GM23338 (cell line): ENCODE measurements at regions not wholly inside any gene's neighbourhood (a gene's known extent, or its start where the extent isn't known, plus 50 kb on each side); places are given as distances from the start of the nearest gene placed in this dataset.

ENCODE experiments used
- CREB1 ChIP-seq: fragments of 250-450 bp; sonication (Bioruptor Pico); IDR thresholded peaks from 2 replicates; pipeline ENCODE4 v1.5.0; 2020; ENCODE audit warnings: low read depth, mild to moderate bottlenecking, moderate library complexity
- EZH2 ChIP-seq: fragments of 200-600 bp; sonication (generic); IDR thresholded peaks from one replicate; pipeline ENCODE4 v1.8.0; 2017; ENCODE audit warnings: antibody characterized with exemption, mild to moderate bottlenecking, low read depth; ENCODE audit not compliant: unreplicated experiment
- EZH2phosphoT487 ChIP-seq: fragments of 200-600 bp; sonication (generic); IDR thresholded peaks from one replicate; pipeline ENCODE4 v1.8.1; 2018; ENCODE audit warnings: antibody characterized with exemption; ENCODE audit not compliant: unreplicated experiment
- JUNB ChIP-seq: IDR thresholded peaks from one replicate; pipeline ENCODE4 v1.6.1; 2016; ENCODE audit warnings: antibody characterized with exemption; ENCODE audit not compliant: unreplicated experiment
- NANOG ChIP-seq: IDR thresholded peaks from 2 replicates; pipeline ENCODE4 v1.6.1; 2016; ENCODE audit warnings: antibody characterized with exemption, borderline replicate concordance
- POLR2AphosphoS5 ChIP-seq: IDR thresholded peaks from 2 replicates; pipeline ENCODE4 v1.6.1; 2016; ENCODE audit warnings: antibody characterized with exemption, low read depth
- STAT1 ChIP-seq: IDR thresholded peaks from one replicate; pipeline ENCODE4 v1.6.1; 2016; ENCODE audit warnings: antibody characterized with exemption; ENCODE audit not compliant: unreplicated experiment
- ZNF114 ChIP-seq: fragments of 250-450 bp; sonication (Bioruptor Pico); IDR thresholded peaks from 2 replicates; pipeline ENCODE4 v1.5.0; 2020; ENCODE audit warnings: mild to moderate bottlenecking, moderate library complexity
- ZNF331 ChIP-seq: fragments of 250-450 bp; sonication (Bioruptor Pico); IDR thresholded peaks from 2 replicates; pipeline ENCODE4 v1.5.0; 2020; ENCODE audit warnings: low read depth, mild to moderate bottlenecking, moderate library complexity
- TF ChIP-seq, protein P1 (sequence below): fragments of 250-450 bp; sonication (Bioruptor Pico); IDR thresholded peaks from 2 replicates; pipeline ENCODE4 v1.5.0; 2020; ENCODE audit warnings: mild to moderate bottlenecking, moderate library complexity
- TF ChIP-seq, protein P2 (sequence below): IDR thresholded peaks from one replicate; pipeline ENCODE4 v1.6.1; 2018; ENCODE audit warnings: antibody characterized with exemption; ENCODE audit not compliant: unreplicated experiment
- TF ChIP-seq, protein P3 (sequence below): IDR thresholded peaks from 2 replicates; pipeline ENCODE4 v1.6.1; 2016; ENCODE audit warnings: antibody characterized with exemption

- TF ChIP-seq, protein P1, sequence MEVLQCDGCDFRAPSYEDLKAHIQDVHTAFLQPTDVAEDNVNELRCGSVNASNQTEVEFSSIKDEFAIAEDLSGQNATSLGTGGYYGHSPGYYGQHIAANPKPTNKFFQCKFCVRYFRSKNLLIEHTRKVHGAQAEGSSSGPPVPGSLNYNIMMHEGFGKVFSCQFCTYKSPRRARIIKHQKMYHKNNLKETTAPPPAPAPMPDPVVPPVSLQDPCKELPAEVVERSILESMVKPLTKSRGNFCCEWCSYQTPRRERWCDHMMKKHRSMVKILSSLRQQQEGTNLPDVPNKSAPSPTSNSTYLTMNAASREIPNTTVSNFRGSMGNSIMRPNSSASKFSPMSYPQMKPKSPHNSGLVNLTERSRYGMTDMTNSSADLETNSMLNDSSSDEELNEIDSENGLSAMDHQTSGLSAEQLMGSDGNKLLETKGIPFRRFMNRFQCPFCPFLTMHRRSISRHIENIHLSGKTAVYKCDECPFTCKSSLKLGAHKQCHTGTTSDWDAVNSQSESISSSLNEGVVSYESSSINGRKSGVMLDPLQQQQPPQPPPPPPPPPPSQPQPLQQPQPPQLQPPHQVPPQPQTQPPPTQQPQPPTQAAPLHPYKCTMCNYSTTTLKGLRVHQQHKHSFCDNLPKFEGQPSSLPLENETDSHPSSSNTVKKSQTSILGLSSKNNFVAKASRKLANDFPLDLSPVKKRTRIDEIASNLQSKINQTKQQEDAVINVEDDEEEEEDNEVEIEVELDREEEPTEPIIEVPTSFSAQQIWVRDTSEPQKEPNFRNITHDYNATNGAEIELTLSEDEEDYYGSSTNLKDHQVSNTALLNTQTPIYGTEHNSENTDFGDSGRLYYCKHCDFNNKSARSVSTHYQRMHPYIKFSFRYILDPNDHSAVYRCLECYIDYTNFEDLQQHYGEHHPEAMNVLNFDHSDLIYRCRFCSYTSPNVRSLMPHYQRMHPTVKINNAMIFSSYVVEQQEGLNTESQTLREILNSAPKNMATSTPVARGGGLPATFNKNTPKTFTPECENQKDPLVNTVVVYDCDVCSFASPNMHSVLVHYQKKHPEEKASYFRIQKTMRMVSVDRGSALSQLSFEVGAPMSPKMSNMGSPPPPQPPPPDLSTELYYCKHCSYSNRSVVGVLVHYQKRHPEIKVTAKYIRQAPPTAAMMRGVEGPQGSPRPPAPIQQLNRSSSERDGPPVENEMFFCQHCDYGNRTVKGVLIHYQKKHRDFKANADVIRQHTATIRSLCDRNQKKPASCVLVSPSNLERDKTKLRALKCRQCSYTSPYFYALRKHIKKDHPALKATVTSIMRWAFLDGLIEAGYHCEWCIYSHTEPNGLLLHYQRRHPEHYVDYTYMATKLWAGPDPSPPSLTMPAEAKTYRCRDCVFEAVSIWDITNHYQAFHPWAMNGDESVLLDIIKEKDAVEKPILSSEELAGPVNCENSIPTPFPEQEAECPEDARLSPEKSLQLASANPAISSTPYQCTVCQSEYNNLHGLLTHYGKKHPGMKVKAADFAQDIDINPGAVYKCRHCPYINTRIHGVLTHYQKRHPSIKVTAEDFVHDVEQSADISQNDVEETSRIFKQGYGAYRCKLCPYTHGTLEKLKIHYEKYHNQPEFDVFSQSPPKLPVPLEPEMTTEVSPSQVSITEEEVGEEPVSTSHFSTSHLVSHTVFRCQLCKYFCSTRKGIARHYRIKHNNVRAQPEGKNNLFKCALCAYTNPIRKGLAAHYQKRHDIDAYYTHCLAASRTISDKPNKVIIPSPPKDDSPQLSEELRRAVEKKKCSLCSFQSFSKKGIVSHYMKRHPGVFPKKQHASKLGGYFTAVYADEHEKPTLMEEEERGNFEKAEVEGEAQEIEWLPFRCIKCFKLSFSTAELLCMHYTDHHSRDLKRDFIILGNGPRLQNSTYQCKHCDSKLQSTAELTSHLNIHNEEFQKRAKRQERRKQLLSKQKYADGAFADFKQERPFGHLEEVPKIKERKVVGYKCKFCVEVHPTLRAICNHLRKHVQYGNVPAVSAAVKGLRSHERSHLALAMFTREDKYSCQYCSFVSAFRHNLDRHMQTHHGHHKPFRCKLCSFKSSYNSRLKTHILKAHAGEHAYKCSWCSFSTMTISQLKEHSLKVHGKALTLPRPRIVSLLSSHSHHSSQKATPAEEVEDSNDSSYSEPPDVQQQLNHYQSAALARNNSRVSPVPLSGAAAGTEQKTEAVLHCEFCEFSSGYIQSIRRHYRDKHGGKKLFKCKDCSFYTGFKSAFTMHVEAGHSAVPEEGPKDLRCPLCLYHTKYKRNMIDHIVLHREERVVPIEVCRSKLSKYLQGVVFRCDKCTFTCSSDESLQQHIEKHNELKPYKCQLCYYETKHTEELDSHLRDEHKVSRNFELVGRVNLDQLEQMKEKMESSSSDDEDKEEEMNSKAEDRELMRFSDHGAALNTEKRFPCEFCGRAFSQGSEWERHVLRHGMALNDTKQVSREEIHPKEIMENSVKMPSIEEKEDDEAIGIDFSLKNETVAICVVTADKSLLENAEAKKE (CRISPR knock-in tag) = no peak
- TF ChIP-seq EZH2 (no peak), ZNF331 (CRISPR knock-in tag) (no peak), POLR2AphosphoS5 (no peak), CREB1 (no peak), STAT1 (no peak), EZH2phosphoT487 (no peak), NANOG (no peak), JUNB (no peak), ZNF114 (CRISPR knock-in tag) (no peak)
- TF ChIP-seq, protein P2, sequence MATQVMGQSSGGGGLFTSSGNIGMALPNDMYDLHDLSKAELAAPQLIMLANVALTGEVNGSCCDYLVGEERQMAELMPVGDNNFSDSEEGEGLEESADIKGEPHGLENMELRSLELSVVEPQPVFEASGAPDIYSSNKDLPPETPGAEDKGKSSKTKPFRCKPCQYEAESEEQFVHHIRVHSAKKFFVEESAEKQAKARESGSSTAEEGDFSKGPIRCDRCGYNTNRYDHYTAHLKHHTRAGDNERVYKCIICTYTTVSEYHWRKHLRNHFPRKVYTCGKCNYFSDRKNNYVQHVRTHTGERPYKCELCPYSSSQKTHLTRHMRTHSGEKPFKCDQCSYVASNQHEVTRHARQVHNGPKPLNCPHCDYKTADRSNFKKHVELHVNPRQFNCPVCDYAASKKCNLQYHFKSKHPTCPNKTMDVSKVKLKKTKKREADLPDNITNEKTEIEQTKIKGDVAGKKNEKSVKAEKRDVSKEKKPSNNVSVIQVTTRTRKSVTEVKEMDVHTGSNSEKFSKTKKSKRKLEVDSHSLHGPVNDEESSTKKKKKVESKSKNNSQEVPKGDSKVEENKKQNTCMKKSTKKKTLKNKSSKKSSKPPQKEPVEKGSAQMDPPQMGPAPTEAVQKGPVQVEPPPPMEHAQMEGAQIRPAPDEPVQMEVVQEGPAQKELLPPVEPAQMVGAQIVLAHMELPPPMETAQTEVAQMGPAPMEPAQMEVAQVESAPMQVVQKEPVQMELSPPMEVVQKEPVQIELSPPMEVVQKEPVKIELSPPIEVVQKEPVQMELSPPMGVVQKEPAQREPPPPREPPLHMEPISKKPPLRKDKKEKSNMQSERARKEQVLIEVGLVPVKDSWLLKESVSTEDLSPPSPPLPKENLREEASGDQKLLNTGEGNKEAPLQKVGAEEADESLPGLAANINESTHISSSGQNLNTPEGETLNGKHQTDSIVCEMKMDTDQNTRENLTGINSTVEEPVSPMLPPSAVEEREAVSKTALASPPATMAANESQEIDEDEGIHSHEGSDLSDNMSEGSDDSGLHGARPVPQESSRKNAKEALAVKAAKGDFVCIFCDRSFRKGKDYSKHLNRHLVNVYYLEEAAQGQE = no peak
- TF ChIP-seq, protein P3, sequence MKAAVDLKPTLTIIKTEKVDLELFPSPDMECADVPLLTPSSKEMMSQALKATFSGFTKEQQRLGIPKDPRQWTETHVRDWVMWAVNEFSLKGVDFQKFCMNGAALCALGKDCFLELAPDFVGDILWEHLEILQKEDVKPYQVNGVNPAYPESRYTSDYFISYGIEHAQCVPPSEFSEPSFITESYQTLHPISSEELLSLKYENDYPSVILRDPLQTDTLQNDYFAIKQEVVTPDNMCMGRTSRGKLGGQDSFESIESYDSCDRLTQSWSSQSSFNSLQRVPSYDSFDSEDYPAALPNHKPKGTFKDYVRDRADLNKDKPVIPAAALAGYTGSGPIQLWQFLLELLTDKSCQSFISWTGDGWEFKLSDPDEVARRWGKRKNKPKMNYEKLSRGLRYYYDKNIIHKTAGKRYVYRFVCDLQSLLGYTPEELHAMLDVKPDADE = no peak
Observed at GRCh38 chr17:73742948-73743381, 98.7 kb upstream of the SDK2 start (continued).
